Cortex of kidney (tissue), 1 donor: ENCODE measurements at regions not wholly inside any gene's neighbourhood (a gene's known extent, or its start where the extent isn't known, plus 50 kb on each side); places are given as distances from the start of the nearest gene placed in this dataset.
"Not testable (repeated sequence)": the region's sequence is repeated elsewhere in the genome, so short reads cannot be mapped to it uniquely, and the experiment has no call there.

Source experiments
- DNase-seq: peaks from one replicate; lab custom pipeline; 2025; lab: John Stamatoyannopoulos, UW

GRCh38 chr2:184449760-184450159 lies 148.6 kb upstream of the ZNF804A start:
- no peak for DNase-seq

GRCh38 chr2:184452907-184453306 lies 145.4 kb upstream of the ZNF804A start:
- DNase-seq: no peak

- DNase-seq: no peak
These were observed 142.7 kb upstream of the ZNF804A start for GRCh38 chr2:184455624-184456023.

GRCh38 chr2:184456693-184457092 lies 141.6 kb upstream of the ZNF804A start:
- DNase-seq: not testable (repeated sequence)

- DNase-seq: no peak
These were observed 135.0 kb upstream of the ZNF804A start for GRCh38 chr2:184463102-184463865.

- DNase-seq: no peak
These were observed 134.5 kb upstream of the ZNF804A start for GRCh38 chr2:184463866-184464248.

- DNase-seq: no peak
These were observed 129.5 kb upstream of the ZNF804A start for GRCh38 chr2:184468826-184469225.

- DNase-seq: no peak
These were observed 125.8 kb upstream of the ZNF804A start for GRCh38 chr2:184472481-184472880.

GRCh38 chr2:184481865-184482264 lies 116.5 kb upstream of the ZNF804A start:
- DNase-seq: no peak

GRCh38 chr2:184498936-184499335 lies 99.4 kb upstream of the ZNF804A start:
- no peak for DNase-seq

GRCh38 chr2:184504252-184504651 lies 94.1 kb upstream of the ZNF804A start:
- DNase-seq: no peak

GRCh38 chr2:184507254-184507653 lies 91.1 kb upstream of the ZNF804A start:
- no peak for DNase-seq

GRCh38 chr2:184517402-184517801 lies 80.9 kb upstream of the ZNF804A start:
- no peak for DNase-seq

GRCh38 chr2:184520441-184520840 lies 77.9 kb upstream of the ZNF804A start:
- no peak for DNase-seq

- no peak for DNase-seq
These were observed 74.6 kb upstream of the ZNF804A start for GRCh38 chr2:184523732-184524131.

GRCh38 chr2:184524551-184525382 lies 73.6 kb upstream of the ZNF804A start:
- DNase-seq: no peak

GRCh38 chr2:184527058-184527457 lies 71.3 kb upstream of the ZNF804A start:
- DNase-seq: no peak

GRCh38 chr2:184528119-184528518 lies 70.2 kb upstream of the ZNF804A start:
- DNase-seq: no peak

- no peak for DNase-seq
These were observed 68.1 kb upstream of the ZNF804A start for GRCh38 chr2:184530239-184530638.

- no peak for DNase-seq
These were observed 67.4 kb upstream of the ZNF804A start for GRCh38 chr2:184530959-184531358.

- DNase-seq: no peak
These were observed 65.8 kb upstream of the ZNF804A start for GRCh38 chr2:184532551-184532950.

GRCh38 chr2:184534986-184535385 lies 63.3 kb upstream of the ZNF804A start:
- DNase-seq: no peak

GRCh38 chr2:184540246-184540789 lies 58.0 kb upstream of the ZNF804A start:
- DNase-seq: no peak
